OCI-LY3 (cell line): ENCODE measurements at regions not wholly inside any gene's neighbourhood (a gene's known extent, or its start where the extent isn't known, plus 50 kb on each side); places are given as distances from the start of the nearest gene placed in this dataset.

Experiments used
- H2AFZ ChIP-seq: fragments of 200-600, 300-600 bp; shearing (Covaris generic); 2 replicates; pipeline ENCODE4 v1.6.0; 2014; ENCODE audit warnings: antibody characterized with exemption, low read depth, low read length
- H3K27ac ChIP-seq: fragments of 200-600, 300-600 bp; sonication (generic); 2 replicates; pipeline ENCODE4 v1.5.1; 2014; ENCODE audit warnings: mild to moderate bottlenecking, low read length, moderate library complexity, mixed read lengths
- H3K27me3 ChIP-seq: fragments of 200-600, 300-600 bp; sonication (generic); 2 replicates; pipeline ENCODE4 v1.6.1; 2014; ENCODE audit warnings: low read depth, low read length, mixed read lengths
- H3K36me3 ChIP-seq: fragments of 200-600, 300-600 bp; sonication (generic); replicated peaks from 2 replicates; pipeline ENCODE3; 2014; ENCODE audit warnings: low read depth, low read length, mixed read lengths
- H3K4me1 ChIP-seq: fragments of 300-600, 200-600 bp; sonication (generic); 2 replicates; pipeline ENCODE4 v1.6.1; 2014; ENCODE audit warnings: low read length, mixed read lengths
- H3K4me2 ChIP-seq: fragments of 200-600, 300-600 bp; sonication (generic); 2 replicates; pipeline ENCODE4 v1.6.1; 2014; ENCODE audit warnings: low read length, mixed read lengths
- H3K4me3 ChIP-seq: fragments of 300-600, 200-600 bp; sonication (generic); 2 replicates; pipeline ENCODE4 v1.5.1; 2014; ENCODE audit warnings: antibody characterized with exemption, mild to moderate bottlenecking, low read length, moderate library complexity
- H3K79me2 ChIP-seq: fragments of 300-600, 200-600 bp; shearing (Covaris generic); 2 replicates; pipeline ENCODE4 v1.6.1; 2014; ENCODE audit warnings: mild to moderate bottlenecking, low read length, mixed read lengths
- H3K9ac ChIP-seq: fragments of 300-600, 200-600 bp; shearing (Covaris generic); 2 replicates; pipeline ENCODE4 v1.6.0; 2014; ENCODE audit warnings: mild to moderate bottlenecking, low read length, moderate library complexity
- H3K9me3 ChIP-seq: fragments of 200-600, 300-600 bp; shearing (Covaris generic); 2 replicates; pipeline ENCODE4 v1.6.1; 2014; ENCODE audit warnings: low read length, mixed read lengths; ENCODE audit not compliant: insufficient read depth
- H4K20me1 ChIP-seq: fragments of 200-600, 300-600 bp; sonication (generic); 2 replicates; pipeline ENCODE4 v1.6.1; 2016; ENCODE audit warnings: low read length, mixed read lengths; ENCODE audit not compliant: insufficient read depth
- CTCF ChIP-seq: fragments of 200-600, 300-600 bp; sonication (generic); IDR thresholded peaks from 2 replicates; pipeline ENCODE4 v1.5.1; 2014; ENCODE audit warnings: antibody characterized with exemption, low read length, low read depth
- EZH2phosphoT487 ChIP-seq: fragments of 200-600 bp; shearing (Covaris generic); IDR thresholded peaks from 2 replicates; pipeline ENCODE4 v1.6.1; 2018; ENCODE audit warnings: antibody characterized with exemption, mixed run types, low read depth

- no peaks in the 10 kb centered on the region for H3K27me3 ChIP-seq
- no peaks in the 10 kb centered on the region for H3K36me3 ChIP-seq
- no peak overlapping the region for H2AFZ ChIP-seq
- H3K9ac ChIP-seq = no peak overlapping the region
- H4K20me1 ChIP-seq = no peaks in the 10 kb centered on the region
- H3K4me2 ChIP-seq = no peak overlapping the region
- H3K4me1 ChIP-seq = no peaks in the 10 kb centered on the region
- no peak for TF ChIP-seq CTCF
- no peak for TF ChIP-seq EZH2phosphoT487
- no peak overlapping the region for H3K27ac ChIP-seq
- no peaks in the 10 kb centered on the region for H3K9me3 ChIP-seq
- no peaks in the 10 kb centered on the region for H3K79me2 ChIP-seq
- no peak overlapping the region for H3K4me3 ChIP-seq
Observed at GRCh38 chr12:127984386-127985055, 282.4 kb upstream of the TMEM132C start.

DNA sequence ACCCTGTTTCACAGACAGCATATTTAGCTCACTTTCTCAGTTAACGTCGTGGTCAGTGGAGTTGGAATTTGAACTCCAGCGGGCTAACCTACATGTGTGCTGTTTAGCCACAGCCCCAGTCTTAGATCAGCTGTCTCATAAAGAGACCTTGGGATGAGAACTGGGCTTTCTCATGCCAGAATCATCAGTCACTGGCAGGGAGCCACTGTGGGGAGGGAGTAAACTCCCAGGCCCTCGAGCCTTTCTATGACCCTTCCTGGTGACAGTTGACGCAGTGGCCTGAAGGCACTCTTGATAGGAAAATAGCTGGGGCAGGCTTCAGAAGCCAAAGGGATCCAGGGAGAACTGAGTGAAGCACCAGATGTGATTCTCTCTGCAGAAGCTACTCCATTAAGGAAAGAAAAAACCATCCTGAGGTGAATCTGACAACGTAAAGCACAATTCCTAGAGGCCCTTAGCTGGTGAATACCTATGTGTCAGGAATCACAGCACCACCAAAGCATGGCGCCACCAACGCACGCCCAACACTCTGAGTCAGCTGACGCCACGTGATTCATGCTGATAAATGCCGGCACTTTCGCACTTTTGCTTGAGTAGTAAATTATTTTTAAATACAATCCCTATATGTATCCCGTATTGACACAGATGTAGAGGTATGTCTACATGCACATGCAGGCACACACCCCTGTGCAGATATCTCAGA, 279.6 kb upstream of the TMEM132C start:
- H3K36me3 ChIP-seq = no peaks in the 10 kb centered on the region
- no peaks in the 10 kb centered on the region for H3K79me2 ChIP-seq
- no peak overlapping the region for H3K4me2 ChIP-seq
- H3K9ac ChIP-seq = no peak overlapping the region
- no peak overlapping the region for H2AFZ ChIP-seq
- H4K20me1 ChIP-seq = no peaks in the 10 kb centered on the region
- no peaks in the 10 kb centered on the region for H3K27me3 ChIP-seq
- no peaks in the 10 kb centered on the region for H3K4me1 ChIP-seq
- TF ChIP-seq EZH2phosphoT487 (no peak), CTCF (no peak)
- no peaks in the 10 kb centered on the region for H3K9me3 ChIP-seq
- no peak overlapping the region for H3K4me3 ChIP-seq
- no peak overlapping the region for H3K27ac ChIP-seq

- no peaks in the 10 kb centered on the region for H3K27me3 ChIP-seq
- H3K9ac ChIP-seq = no peak overlapping the region
- H3K4me3 ChIP-seq = no peak overlapping the region
- H4K20me1 ChIP-seq = no peaks in the 10 kb centered on the region
- no peak overlapping the region for H3K27ac ChIP-seq
- no peaks in the 10 kb centered on the region for H3K79me2 ChIP-seq
- H3K9me3 ChIP-seq = no peaks in the 10 kb centered on the region
- no peaks in the 10 kb centered on the region for H3K36me3 ChIP-seq
- no peak overlapping the region for H3K4me2 ChIP-seq
- H3K4me1 ChIP-seq = no peaks in the 10 kb centered on the region
- H2AFZ ChIP-seq = no peak overlapping the region
- TF ChIP-seq CTCF (no peak), EZH2phosphoT487 (no peak)
Observed at GRCh38 chr12:127991485-127991884, 275.5 kb upstream of the TMEM132C start.

DNA sequence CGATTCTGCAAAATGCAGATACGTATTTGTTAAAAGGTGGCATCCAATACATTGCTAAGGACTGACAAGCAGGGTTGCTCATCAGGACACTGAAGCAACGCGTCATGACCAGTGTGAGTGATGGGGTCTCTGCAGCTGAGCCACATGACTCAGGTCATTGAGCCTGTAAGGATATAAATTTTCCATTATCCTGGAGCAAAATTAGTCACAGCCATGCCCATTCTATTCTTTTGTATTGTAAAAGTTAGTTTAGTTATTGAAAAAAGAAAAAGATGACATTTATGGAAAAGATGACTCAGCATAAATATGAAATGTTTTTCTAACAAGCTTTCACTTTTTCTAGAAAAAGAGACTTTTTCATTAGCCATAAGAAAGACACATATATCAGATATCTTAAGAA, 268.0 kb upstream of the TMEM132C start:
- Histone ChIP-seq H3K4me3 (no peak overlapping the region), H3K4me2 (no peak overlapping the region), H3K79me2 (no peaks in the 10 kb centered on the region), H4K20me1 (no peaks in the 10 kb centered on the region), H3K9me3 (no peaks in the 10 kb centered on the region), H3K36me3 (no peaks in the 10 kb centered on the region), H3K27ac (no peak overlapping the region), H2AFZ (no peak overlapping the region), H3K27me3 (no peaks in the 10 kb centered on the region), H3K4me1 (peaks cover 4% of the 10 kb centered on the region), H3K9ac (no peak overlapping the region)
- TF ChIP-seq EZH2phosphoT487 (no peak), CTCF (no peak)
